GM21576 (cell line): ENCODE measurements at regions not wholly inside any gene's neighbourhood (a gene's known extent, or its start where the extent isn't known, plus 50 kb on each side); places are given as distances from the start of the nearest gene placed in this dataset.

ENCODE experiments used
- ATAC-seq: cut with Tn5 transposase; IDR thresholded peaks from one replicate; pipeline ENCODE4 v1.9.1; 2021; ENCODE audit warnings: mild to moderate bottlenecking, moderate library complexity; ENCODE audit not compliant: unreplicated experiment

- ATAC-seq: peak; percentile 70
Observed at GRCh38 chr1:235011599-235012435, 116.8 kb downstream of the TOMM20 start.

- ATAC-seq: no peak
Observed at GRCh38 chr1:235011064-235011598, 117.5 kb downstream of the TOMM20 start.

GRCh38 chr1:235009561-235010306, 118.9 kb downstream of the TOMM20 start:
- ATAC-seq: no peak

- no peak for ATAC-seq
Observed at GRCh38 chr1:235009074-235009473, 119.6 kb downstream of the TOMM20 start.

GRCh38 chr1:235008239-235008638, 120.4 kb downstream of the TOMM20 start:
- ATAC-seq: no peak

GRCh38 chr1:235006816-235007215, 121.8 kb downstream of the TOMM20 start:
- ATAC-seq: no peak

- ATAC-seq: no peak
Observed at GRCh38 chr1:235006132-235006721, 122.4 kb downstream of the TOMM20 start.

- ATAC-seq: no peak
Observed at GRCh38 chr1:235004840-235005391, 123.7 kb downstream of the TOMM20 start.

- ATAC-seq: no peak
Observed at GRCh38 chr1:235004276-235004675, 124.4 kb downstream of the TOMM20 start.

- no peak for ATAC-seq
Observed at GRCh38 chr1:235002706-235003300, 125.8 kb downstream of the TOMM20 start.

- no peak for ATAC-seq
Observed at GRCh38 chr1:234999513-234999940, 129.1 kb downstream of the TOMM20 start.

- no peak for ATAC-seq
Observed at GRCh38 chr1:234997896-234998741, 130.5 kb downstream of the TOMM20 start.

GRCh38 chr1:234997201-234997895, 131.3 kb downstream of the TOMM20 start:
- no peak for ATAC-seq

- no peak for ATAC-seq
Observed at GRCh38 chr1:234996245-234996757, 132.3 kb downstream of the TOMM20 start.

- no peak for ATAC-seq
Observed at GRCh38 chr1:234994436-234995295, 134.0 kb downstream of the TOMM20 start.

GRCh38 chr1:234992065-234992464, 136.6 kb downstream of the TOMM20 start:
- no peak for ATAC-seq

- ATAC-seq: no peak
Observed at GRCh38 chr1:234990874-234991801, 137.5 kb downstream of the TOMM20 start.
